Stimulated activated CD4-positive, alpha-beta T cell treated with anti-CD3 and anti-CD28 coated beads, Interleukin-2, amount 100 ng/mL, for 24 hours (primary cell): ENCODE measurements at regions not wholly inside any gene's neighbourhood (a gene's known extent, or its start where the extent isn't known, plus 50 kb on each side); places are given as distances from the start of the nearest gene placed in this dataset.

Experiments
- DNase-seq, 2 donors: peaks; one replicate each; pipeline ENCODE4 v3.0.0-alpha.2; 2020

- no peak for DNase-seq
Observed at GRCh38 chr20:11332381-11332780, 585.3 kb upstream of the BTBD3 start.

- no peak for DNase-seq
Observed at GRCh38 chr20:11333634-11334033, 584.1 kb upstream of the BTBD3 start.

- DNase-seq: no peak
Observed at GRCh38 chr20:11337361-11338130, 580.1 kb upstream of the BTBD3 start.

- DNase-seq: no peak
Observed at GRCh38 chr20:11338496-11339306, 579.0 kb upstream of the BTBD3 start.

GRCh38 chr20:11344939-11345338, 572.8 kb upstream of the BTBD3 start:
- no peak for DNase-seq

- DNase-seq: no peak
Observed at GRCh38 chr20:11347738-11348137, 570.0 kb upstream of the BTBD3 start.

- DNase-seq: no peak
Observed at GRCh38 chr20:11350126-11351005, 567.3 kb upstream of the BTBD3 start.

- DNase-seq: no peak
Observed at GRCh38 chr20:11352041-11352440, 565.7 kb upstream of the BTBD3 start.

GRCh38 chr20:11354846-11355245, 562.8 kb upstream of the BTBD3 start:
- DNase-seq: no peak

- no peak for DNase-seq
Observed at GRCh38 chr20:11355345-11355744, 562.3 kb upstream of the BTBD3 start.

- no peak for DNase-seq
Observed at GRCh38 chr20:11356061-11356460, 561.6 kb upstream of the BTBD3 start.

- DNase-seq: no peak
Observed at GRCh38 chr20:11362450-11362849, 555.2 kb upstream of the BTBD3 start.

GRCh38 chr20:11364736-11365135, 553.0 kb upstream of the BTBD3 start:
- no peak for DNase-seq

- DNase-seq: no peak
Observed at GRCh38 chr20:11366660-11367059, 551.0 kb upstream of the BTBD3 start.

GRCh38 chr20:11368499-11368898, 549.2 kb upstream of the BTBD3 start:
- DNase-seq: no peak

GRCh38 chr20:11368965-11369711, 548.6 kb upstream of the BTBD3 start:
- DNase-seq: no peak

GRCh38 chr20:11371831-11372230, 545.9 kb upstream of the BTBD3 start:
- DNase-seq: no peak

- no peak for DNase-seq
Observed at GRCh38 chr20:11372876-11373790, 544.6 kb upstream of the BTBD3 start.

GRCh38 chr20:11375335-11375734, 542.4 kb upstream of the BTBD3 start:
- DNase-seq: no peak

GRCh38 chr20:11375966-11376365, 541.7 kb upstream of the BTBD3 start:
- DNase-seq: no peak

- DNase-seq: no peak
Observed at GRCh38 chr20:11376420-11376819, 541.3 kb upstream of the BTBD3 start.
